ENCODE measurements at regions not wholly inside any gene's neighbourhood (a gene's known extent, or its start where the extent isn't known, plus 50 kb on each side); places are given as distances from the start of the nearest gene placed in this dataset.

DNA sequence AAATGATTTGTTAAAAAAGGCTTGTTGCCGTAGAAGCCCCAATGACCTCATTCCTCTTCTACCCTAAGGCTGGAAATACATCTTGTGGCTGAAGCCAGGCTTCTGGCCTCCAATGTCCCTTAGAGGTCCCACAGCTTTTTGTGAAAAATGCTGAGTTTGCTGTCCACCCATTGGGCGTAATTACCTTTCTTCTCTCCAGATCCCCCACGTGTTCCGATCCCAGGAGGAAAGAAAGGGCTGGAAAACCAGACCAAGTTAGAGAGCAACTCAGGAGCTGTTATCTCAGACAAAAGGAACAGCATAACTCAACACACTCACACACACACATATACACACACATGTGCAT, 154.2 kb downstream of the MIAT start:
- TF ChIP-seq, protein P1, sequence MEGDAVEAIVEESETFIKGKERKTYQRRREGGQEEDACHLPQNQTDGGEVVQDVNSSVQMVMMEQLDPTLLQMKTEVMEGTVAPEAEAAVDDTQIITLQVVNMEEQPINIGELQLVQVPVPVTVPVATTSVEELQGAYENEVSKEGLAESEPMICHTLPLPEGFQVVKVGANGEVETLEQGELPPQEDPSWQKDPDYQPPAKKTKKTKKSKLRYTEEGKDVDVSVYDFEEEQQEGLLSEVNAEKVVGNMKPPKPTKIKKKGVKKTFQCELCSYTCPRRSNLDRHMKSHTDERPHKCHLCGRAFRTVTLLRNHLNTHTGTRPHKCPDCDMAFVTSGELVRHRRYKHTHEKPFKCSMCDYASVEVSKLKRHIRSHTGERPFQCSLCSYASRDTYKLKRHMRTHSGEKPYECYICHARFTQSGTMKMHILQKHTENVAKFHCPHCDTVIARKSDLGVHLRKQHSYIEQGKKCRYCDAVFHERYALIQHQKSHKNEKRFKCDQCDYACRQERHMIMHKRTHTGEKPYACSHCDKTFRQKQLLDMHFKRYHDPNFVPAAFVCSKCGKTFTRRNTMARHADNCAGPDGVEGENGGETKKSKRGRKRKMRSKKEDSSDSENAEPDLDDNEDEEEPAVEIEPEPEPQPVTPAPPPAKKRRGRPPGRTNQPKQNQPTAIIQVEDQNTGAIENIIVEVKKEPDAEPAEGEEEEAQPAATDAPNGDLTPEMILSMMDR (conservative IDR thresholded peaks at IDR 0.05; ENCODE audit: control insufficient read depth, insufficient read depth, low read depth, low read length), result no peak
- DNase-seq (ENCODE audit: low read depth), result no peak
- no peak overlapping the region for H3K4me3 ChIP-seq (ENCODE audit: control insufficient read depth, low read depth, low read length)

DNA sequence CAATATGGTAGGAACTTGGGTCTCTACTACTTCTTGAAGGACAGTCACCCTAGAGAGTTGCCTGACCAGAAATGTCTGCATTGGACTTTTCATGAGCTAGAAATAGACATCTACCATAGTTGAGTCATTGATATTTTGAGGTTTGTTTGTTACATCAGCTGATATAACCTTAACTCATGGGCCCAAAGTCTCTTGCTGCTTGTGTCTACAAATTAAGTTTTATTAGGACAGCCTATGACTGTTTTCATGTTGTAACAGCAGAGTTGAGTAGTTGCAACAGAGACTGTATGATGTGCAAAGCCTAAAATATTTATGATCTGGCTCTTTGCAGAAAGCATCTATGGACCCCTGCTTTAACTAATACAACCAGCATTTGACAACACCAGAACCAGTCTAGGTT, 155.3 kb downstream of the MIAT start:
- DNase-seq (ENCODE audit: low read depth), result peak; percentile 32

DNA sequence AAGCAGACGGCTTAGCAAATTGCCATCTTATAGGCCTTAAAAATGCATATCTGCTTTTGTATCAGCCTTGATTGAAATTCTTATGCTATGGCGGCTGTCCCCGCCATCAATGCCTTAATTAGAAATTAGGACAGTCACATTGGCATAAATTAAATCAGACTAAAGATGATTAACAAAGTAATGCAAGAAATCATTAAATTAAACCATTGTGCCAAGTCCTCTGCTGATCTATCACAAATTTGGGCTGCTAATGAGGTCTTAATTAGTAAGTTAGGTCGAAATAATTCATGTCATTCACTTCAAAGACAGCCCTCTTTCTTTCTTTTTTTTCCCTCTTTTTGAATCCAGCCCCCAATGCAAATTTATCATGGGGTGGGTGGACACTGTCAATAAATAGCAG, 159.3 kb downstream of the MIAT start:
- no peak for DNase-seq (ENCODE audit: low read depth)
- TF ChIP-seq, protein P1 (conservative IDR thresholded peaks at IDR 0.05; ENCODE audit: control insufficient read depth, insufficient read depth, low read depth, low read length), result no peak
- H3K4me3 ChIP-seq (ENCODE audit: control insufficient read depth, low read depth, low read length), result no peak overlapping the region

More for the DNA sequence above, 155.3 kb downstream of the MIAT start:
- H3K4me3 ChIP-seq (ENCODE audit: control insufficient read depth, low read depth, low read length), result no peak overlapping the region
- TF ChIP-seq, protein P1 (conservative IDR thresholded peaks at IDR 0.05; ENCODE audit: control insufficient read depth, insufficient read depth, low read depth, low read length), result no peak

DNA sequence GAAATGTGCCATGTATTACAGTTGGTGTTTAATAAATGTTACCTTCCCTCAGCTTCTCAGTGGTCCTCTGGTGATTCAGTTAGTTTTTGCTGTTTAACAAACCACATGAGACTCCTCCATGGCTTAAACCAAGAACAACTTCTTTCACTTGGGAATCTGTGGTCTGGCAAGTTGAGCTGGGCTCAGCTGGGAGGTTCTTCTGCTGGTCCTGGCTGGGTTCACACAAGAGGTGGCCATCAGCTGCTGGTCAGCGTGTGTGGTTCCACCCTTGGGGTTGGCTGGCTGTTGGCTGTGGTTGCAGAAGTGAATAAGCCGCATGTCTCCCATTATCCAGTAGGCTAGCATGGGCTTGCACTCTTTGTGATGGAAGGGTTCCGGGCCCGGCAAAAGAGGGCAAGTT, 160.5 kb downstream of the MIAT start:
- H3K4me3 ChIP-seq (ENCODE audit: control insufficient read depth, low read depth, low read length), result no peak overlapping the region
- no peak for DNase-seq (ENCODE audit: low read depth)
- TF ChIP-seq, protein P1 (conservative IDR thresholded peaks at IDR 0.05; ENCODE audit: control insufficient read depth, insufficient read depth, low read depth, low read length), result no peak

DNA sequence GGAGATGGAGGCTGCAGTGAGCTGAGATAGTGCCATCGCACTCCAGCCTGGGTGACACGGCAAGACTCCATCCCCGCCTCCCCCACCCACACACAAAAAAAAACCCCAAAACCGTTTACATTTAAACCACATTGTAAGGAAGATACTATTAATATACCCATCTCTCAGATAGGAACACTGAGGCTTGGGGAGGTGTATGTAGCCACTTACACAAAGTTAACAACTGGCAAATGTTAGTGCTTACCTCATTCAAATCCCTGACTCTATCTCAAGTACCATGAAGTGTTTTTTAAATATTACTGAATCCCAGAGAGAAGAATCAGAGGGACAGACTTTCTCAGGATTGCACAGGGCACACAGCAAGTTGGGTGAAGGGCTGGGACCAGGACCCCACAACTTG, 164.5 kb downstream of the MIAT start:
- TF ChIP-seq, protein P1 (conservative IDR thresholded peaks at IDR 0.05; ENCODE audit: control insufficient read depth, insufficient read depth, low read depth, low read length), result no peak

DNA sequence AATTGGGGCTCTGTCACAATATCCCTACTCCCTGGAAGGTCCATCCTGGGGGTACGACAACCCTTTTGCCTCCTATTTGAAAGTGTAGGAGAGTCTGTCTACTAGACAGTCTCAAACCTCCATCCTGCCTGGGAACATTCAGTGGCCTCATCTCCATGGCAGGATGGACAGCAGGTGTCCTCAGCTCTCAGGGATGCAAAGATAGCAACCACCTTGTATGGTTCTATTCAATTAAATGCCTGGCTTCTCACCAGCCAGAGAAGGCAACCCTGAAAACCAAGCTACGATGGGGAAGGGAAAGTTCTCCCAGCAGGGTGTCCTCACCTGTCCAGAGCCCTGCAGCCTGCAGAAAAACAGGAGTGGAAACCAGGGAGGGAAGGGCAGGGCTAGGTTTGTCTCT, 164.9 kb downstream of the MIAT start:
- H3K4me3 ChIP-seq (ENCODE audit: control insufficient read depth, low read depth, low read length), result no peak overlapping the region
- DNase-seq (ENCODE audit: low read depth), result no peak
- TF ChIP-seq, protein P1 (conservative IDR thresholded peaks at IDR 0.05; ENCODE audit: control insufficient read depth, insufficient read depth, low read depth, low read length), result no peak

More for the DNA sequence above, 164.5 kb downstream of the MIAT start:
- no peak for DNase-seq (ENCODE audit: low read depth)
- no peak overlapping the region for H3K4me3 ChIP-seq (ENCODE audit: control insufficient read depth, low read depth, low read length)

DNA sequence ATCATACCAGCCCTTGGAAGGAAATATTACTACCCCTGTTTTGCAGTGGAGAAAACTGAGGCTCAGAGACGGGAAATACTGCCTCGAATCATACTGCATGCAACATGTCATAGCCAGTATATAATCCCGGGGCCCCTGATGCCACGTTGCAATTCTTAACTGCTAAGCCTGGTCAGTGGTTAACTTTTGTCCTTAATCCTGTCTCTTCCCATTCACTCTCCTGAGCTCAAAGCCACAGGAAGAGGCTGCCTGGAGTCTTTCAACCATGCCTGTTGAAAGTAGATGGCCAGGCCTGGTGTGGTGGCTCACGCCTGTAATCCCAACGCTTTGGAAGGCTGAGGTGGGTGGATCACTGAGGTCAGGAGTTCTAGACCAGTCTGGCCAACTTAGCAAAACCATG, 166.6 kb downstream of the MIAT start:
- no peak for DNase-seq (ENCODE audit: low read depth)
- TF ChIP-seq, protein P1 (conservative IDR thresholded peaks at IDR 0.05; ENCODE audit: control insufficient read depth, insufficient read depth, low read depth, low read length), result no peak
- H3K4me3 ChIP-seq (ENCODE audit: control insufficient read depth, low read depth, low read length), result no peak overlapping the region

Data from fibroblast of mammary gland (primary cell).